ENCODE measurements at regions not wholly inside any gene's neighbourhood (a gene's known extent, or its start where the extent isn't known, plus 50 kb on each side); places are given as distances from the start of the nearest gene placed in this dataset.

GRCh38 chr6:170212956-170213636 is 77.8 kb downstream of the DLL1 start:
- no peak for DNase-seq (ENCODE audit: low spot score)

GRCh38 chr6:170212051-170212756 is 78.7 kb downstream of the DLL1 start:
- DNase-seq (ENCODE audit: low spot score) = no peak

DNA sequence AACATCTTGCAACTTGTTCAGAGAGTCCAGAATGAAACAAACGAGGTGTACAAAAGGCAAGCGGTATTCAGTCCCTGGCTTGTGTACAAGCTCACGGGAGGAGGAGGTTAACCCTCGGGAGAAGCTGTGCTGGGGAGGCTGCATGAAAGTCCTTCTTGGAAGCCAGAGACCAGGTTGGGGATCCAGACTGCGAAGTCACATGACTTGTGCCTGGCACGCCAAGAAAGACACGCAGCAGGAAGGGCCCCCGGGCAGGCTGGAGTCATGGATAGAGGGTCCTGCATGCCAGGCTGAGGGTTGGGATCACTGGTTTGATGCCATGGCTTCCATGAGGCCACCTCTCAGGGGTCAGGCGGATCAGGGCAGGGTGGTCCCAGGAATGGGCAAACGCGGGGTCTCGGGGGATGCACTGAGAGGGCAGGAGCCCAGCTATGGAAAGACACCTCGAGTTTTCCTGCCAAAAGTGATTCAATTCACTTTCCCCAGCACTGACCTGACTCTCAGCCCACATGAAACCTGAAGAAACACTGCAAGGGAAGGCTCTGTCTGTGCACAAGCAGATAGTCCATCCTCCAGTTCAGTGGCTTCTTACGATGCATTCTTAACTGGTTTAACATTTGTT is 79.4 kb downstream of the DLL1 start:
- no peak for DNase-seq (ENCODE audit: low spot score)

DNA sequence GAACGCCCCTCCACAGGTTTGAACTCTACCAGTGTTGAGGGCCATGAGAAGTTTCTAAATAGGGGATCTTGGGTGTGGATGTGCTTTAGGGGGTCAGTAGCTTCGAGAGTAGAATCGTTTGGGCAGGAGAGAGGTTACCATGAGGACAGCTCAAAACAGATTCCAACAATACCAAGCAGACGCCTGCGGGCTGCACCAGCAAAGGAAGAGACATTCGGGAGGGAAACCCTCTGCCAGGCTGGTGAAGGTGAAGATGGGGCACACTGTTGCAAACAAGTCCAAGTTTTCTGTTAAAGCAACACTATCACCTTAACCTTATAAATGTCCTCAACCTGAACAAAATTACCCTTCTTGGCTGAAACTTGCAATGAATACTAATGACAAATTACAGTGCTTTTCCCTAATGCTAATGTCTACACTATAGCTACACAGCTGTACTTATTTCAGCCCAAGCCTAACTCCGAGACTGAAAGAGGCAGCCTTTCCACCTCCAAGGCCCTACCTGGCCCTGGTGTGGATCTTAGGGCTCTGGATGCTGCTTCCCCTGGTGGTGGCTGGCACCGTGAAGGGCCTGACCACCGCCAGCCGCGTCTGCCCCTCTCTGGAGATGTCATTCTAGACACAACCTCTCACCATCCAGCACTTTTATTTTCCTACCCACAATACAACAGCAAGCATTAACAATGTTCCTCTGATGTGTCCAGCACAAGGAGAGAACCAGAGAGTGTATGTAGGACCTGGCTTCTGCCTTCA is 80.1 kb downstream of the DLL1 start:
- DNase-seq (ENCODE audit: low spot score) = no peak

DNA sequence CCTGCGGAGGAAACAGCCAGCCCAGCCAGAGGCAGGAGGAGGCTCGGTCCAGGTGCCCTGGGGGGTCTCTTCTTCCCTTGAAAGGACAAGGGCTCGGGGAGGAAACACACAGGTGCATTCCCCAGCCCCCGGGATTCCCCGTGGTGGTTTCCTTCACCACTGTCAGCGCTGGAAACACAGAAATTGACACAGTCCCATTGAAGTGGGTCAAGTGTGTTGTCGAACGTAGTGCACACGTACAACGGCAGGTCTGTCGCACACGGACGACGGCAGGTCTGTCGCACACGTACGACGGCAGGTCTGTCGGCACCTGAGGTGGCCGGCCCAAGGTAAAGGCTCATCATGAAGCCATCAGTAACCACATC is 80.9 kb downstream of the DLL1 start:
- no peak for DNase-seq (ENCODE audit: low spot score)

DNA sequence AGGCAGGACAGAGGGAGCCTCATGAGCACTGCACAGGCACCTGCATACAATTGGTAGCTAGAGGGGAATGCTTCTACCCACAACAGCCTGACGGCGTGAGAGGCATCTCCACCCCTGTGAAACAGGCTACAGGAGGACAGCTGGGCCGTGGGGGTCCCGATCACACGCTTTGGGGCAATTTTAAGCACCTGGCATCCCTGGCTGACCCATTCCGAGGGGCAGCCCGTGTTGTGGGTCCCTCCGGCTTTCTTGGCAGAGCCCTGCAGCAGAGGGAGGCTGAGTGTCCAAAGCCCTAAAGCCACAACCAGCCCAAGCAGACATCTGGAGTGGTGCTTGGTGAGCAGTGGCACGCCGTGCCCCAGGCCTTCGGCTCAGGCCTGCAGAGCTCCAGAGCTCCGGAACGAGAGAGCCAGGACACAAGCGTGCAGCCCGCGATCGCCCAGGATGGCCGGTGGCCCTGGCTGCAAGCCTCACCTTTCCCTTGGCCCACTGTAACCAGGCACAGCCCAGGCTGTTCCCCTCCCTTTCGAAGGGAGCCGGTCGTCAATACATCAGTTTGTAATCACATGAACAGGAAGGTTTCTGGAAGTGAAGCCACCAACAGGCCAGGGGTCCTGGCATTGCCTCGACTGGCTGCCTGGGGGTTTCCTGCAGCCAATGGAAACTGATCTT is 81.4 kb downstream of the DLL1 start:
- DNase-seq (ENCODE audit: low spot score) = no peak

GRCh38 chr6:170208651-170209353 is 82.1 kb downstream of the DLL1 start:
- no peak for DNase-seq (ENCODE audit: low spot score)

DNA sequence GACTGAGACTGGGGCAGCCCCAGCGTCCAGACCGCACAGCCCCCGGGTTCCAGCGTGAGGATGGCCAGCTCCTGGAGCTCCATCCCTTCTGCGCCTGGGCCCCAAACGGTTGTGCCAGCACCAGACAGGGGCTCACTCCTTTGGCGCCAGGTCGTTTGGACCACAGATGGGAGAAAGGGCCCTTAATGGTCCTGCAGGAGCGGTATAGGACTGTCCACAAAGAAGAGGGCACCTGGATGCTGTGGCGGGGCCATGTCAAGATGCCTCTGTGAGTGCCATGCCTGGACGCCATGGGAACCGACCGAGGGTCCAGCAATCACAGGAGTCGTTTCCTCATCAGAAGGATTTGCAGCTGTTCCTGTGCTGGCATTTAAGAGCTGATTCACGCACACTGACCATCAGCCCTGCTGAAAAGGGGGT is 82.7 kb downstream of the DLL1 start:
- no peak for DNase-seq (ENCODE audit: low spot score)

DNA sequence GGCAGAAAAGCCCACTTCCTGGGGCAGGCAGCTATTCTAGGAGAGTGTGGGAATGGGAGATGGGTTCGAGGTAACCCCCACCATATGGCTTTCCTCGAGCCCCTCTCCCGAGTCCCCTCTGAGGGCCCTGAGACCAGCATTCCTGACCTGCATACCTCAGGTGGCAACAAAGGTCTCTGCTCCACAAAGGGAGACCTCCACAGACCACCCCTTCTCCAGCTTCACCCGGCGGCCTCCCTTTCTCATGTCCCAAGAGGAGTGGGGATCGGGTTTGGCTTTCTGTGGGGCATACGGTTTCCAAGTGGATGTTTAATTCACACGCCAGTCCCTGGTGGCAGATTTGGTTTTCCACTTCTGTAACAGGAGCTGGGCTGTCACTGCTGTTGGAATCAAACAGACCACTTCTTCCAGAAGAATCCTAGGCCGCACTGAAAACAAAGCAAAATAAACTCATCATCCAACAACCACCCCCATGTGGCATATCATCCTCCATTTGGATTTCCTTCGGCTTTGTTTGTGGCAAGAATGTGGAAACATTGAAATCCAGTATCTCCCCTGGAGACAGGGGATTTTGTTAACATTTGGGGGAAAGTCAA is 83.2 kb downstream of the DLL1 start:
- DNase-seq (ENCODE audit: low spot score) = no peak

- DNase-seq (ENCODE audit: low spot score) = no peak
Observed at GRCh38 chr6:170206851-170207431, 83.9 kb downstream of the DLL1 start.

- DNase-seq (ENCODE audit: low spot score) = no peak
Observed at GRCh38 chr6:170206317-170206621, 84.6 kb downstream of the DLL1 start.

- no peak for DNase-seq (ENCODE audit: low spot score)
Observed at GRCh38 chr6:170205534-170206316, 85.2 kb downstream of the DLL1 start.

- DNase-seq (ENCODE audit: low spot score) = no peak
Observed at GRCh38 chr6:170205126-170205525, 85.8 kb downstream of the DLL1 start.

DNA sequence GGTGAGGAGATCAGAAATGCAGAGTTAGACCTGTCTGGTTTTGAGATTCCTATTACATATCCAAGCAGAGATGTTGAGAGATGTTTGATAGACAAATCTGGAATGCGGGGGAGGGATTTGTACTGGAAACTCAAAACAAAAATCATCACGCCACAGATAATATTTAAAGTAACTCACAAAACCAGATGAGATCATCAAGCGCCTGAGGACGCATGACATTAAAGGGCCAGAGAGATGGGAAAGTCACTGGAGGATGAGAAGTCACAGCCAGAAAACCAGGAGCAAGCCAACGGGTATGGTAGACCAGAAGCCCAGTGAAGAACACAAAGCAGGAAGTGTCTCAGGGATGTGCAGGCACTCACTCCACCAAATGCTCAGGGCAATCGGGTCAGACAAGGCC is 87.7 kb downstream of the DLL1 start:
- DNase-seq (ENCODE audit: low spot score) = no peak

- no peak for DNase-seq (ENCODE audit: low spot score)
Observed at GRCh38 chr6:170202416-170203135, 88.3 kb downstream of the DLL1 start.

DNA sequence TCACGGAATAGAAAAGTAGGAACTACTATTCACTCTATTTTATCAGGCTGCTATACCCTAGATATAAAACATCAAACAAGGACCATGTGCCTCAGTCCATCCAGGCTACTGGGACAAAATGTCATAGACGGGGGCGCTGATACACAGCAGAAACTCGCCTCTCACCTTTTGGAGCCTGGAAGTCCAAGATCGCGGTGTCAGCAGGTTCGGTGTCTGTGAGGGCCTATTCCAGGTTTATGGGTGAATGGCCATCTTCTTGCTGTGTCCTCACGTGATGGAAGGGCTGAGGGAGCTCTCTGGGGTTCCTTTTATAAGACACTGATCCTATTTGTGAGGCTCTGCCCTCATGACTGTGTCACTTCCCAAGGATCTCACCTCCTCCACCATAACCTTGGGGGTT is 89.5 kb downstream of the DLL1 start:
- no peak for DNase-seq (ENCODE audit: low spot score)

- no peak for DNase-seq (ENCODE audit: low spot score)
Observed at GRCh38 chr6:170200458-170200891, 90.4 kb downstream of the DLL1 start.

GRCh38 chr6:170199716-170200115 is 91.2 kb downstream of the DLL1 start:
- no peak for DNase-seq (ENCODE audit: low spot score)

- DNase-seq (ENCODE audit: low spot score) = no peak
Observed at GRCh38 chr6:170198298-170198697, 92.6 kb downstream of the DLL1 start.
